ENCODE measurements at regions not wholly inside any gene's neighbourhood (a gene's known extent, or its start where the extent isn't known, plus 50 kb on each side); places are given as distances from the start of the nearest gene placed in this dataset.

DNA sequence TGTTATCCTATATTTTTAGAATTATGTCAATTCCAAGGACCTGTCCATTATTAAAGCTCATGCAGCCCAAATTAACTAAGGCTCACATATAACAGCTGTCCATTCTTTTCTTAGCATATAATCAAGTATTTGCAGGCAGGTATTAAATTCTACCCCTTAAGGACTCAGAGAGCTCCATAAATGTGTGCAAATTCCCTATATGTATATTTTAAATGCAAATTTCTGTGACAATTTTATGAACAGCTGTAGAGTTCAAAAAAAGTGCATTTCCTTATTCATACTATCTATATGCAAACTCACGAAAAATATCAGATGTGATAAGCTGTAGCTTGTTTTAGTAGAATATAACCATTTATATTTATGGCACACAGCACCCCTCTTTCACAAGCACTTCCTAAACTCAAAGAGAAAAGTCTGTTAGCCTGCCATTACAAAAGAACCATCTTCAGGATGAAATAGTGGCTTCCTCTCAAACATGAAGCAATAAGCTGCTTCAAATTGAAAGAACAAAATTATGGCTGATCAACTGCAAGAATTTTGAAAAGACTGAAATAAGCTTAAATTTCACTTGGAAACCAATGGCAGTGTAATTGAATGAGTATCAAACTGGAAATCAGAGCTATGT is 155.0 kb upstream of the REG3G start (continued):
- TF ChIP-seq, protein P1, sequence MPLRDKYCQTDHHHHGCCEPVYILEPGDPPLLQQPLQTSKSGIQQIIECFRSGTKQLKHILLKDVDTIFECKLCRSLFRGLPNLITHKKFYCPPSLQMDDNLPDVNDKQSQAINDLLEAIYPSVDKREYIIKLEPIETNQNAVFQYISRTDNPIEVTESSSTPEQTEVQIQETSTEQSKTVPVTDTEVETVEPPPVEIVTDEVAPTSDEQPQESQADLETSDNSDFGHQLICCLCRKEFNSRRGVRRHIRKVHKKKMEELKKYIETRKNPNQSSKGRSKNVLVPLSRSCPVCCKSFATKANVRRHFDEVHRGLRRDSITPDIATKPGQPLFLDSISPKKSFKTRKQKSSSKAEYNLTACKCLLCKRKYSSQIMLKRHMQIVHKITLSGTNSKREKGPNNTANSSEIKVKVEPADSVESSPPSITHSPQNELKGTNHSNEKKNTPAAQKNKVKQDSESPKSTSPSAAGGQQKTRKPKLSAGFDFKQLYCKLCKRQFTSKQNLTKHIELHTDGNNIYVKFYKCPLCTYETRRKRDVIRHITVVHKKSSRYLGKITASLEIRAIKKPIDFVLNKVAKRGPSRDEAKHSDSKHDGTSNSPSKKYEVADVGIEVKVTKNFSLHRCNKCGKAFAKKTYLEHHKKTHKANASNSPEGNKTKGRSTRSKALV (CRISPR knock-in tag; IDR thresholded peaks at IDR 0.05) = no peak
- TF ChIP-seq MZF1 (CRISPR knock-in tag; IDR thresholded peaks at IDR 0.05; ENCODE audit: borderline replicate concordance) (no peak), SRSF1 (optimal IDR thresholded peaks at IDR 0.05; ENCODE audit: low read depth, low read length) (no peak)

DNA sequence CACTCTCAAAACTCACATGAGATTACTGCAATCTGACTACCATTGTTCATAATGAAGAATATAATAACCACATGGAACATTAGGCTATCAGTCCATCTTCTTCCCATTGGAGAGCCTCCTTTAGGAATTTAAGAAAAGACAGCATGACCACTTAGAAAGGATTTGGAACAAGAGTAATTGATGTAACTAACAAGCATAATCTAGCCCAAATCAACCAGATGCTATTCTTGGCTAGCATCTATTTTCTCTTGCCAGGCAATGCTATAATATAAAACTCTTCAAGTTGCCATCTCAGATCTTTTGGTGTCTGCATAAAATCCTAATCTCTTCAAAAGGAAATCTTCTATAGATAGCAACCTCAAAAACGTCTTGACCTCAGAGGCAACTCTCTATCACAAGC is 152.0 kb upstream of the REG3G start:
- FAIRE-seq (no peak), ATAC-seq (no peak), DNase-seq (ENCODE audit: low spot score) (no peak)
- H4K20me1 ChIP-seq (ENCODE audit: insufficient read depth, low read length) = no peaks in the 10 kb centered on the region
- no peaks in the 10 kb centered on the region for H3K27me3 ChIP-seq (ENCODE audit: control insufficient read depth in 1 of 2, insufficient read depth in 2 of 2, low read length in 2 of 2)
- H3K9me3 ChIP-seq (ENCODE audit: low read length) = no peaks in the 10 kb centered on the region
- H2AFZ ChIP-seq (ENCODE audit: low read length) = no peak overlapping the region
- BruUV-seq (replicated peaks) = no TSS peak
- no peaks in the 10 kb centered on the region for H3K36me3 ChIP-seq (replicated peaks in 1 of 2; ENCODE audit: control insufficient read depth in 1 of 2, insufficient read depth in 2 of 2, low read length in 2 of 2)
- intact Hi-C loops (cut with micrococcal nuclease; ENCODE audit: unreplicated experiment) = no loop called here
- no peak overlapping the region for H3K9ac ChIP-seq (ENCODE audit: insufficient read depth, low read depth, low read length)
- ChIA-PET CTCF (ENCODE audit: low intra/inter-chr PET ratio, low total read pairs) (no interaction called here), POLR2A (no interaction called here)
- in situ Hi-C loops (cut with HindIII; ENCODE audit: extremely low pct_ligation_motif_present, low pct_unique_long_range_greater_than_20kb) = loop anchor here (25.0 kb wide), 1 partner anchor 1911 kb away; no protein-coding TSS in a partner anchor
- no peak overlapping the region for H3K4me3 ChIP-seq (replicated peaks in 1 of 3; ENCODE audit: insufficient read depth in 1 of 3, low read depth in 2 of 3, low read length in 3 of 3)
- TF ChIP-seq ZNF670 (CRISPR knock-in tag; IDR thresholded peaks at IDR 0.05; ENCODE audit: borderline replicate concordance) (no peak), ZNF207 (IDR thresholded peaks at IDR 0.05; ENCODE audit: borderline replicate concordance) (no peak), MYC (CRISPR knock-in tag; IDR thresholded peaks at IDR 0.05; ENCODE audit: borderline replicate concordance) (no peak), ZNF619 (CRISPR knock-in tag; IDR thresholded peaks at IDR 0.05) (no peak), ZNF749 (CRISPR knock-in tag; IDR thresholded peaks at IDR 0.05; ENCODE audit: borderline replicate concordance) (no peak), ZNF550 (CRISPR knock-in tag; IDR thresholded peaks at IDR 0.05; ENCODE audit: borderline replicate concordance) (no peak), ZNF629 (CRISPR knock-in tag; conservative IDR thresholded peaks at IDR 0.05) (no peak), HOXD1 (CRISPR knock-in tag; IDR thresholded peaks at IDR 0.05) (no peak), ZNF317 (CRISPR knock-in tag; IDR thresholded peaks at IDR 0.05) (no peak), MTF2 (CRISPR knock-in tag; IDR thresholded peaks at IDR 0.05; ENCODE audit: borderline replicate concordance) (no peak), ZNF333 (CRISPR knock-in tag; IDR thresholded peaks at IDR 0.05; ENCODE audit: borderline replicate concordance) (no peak), NR2F6 (IDR thresholded peaks at IDR 0.05) (no peak), NR2F6 (CRISPR knock-in tag; IDR thresholded peaks at IDR 0.05) (no peak)
- TF ChIP-seq, protein P2, sequence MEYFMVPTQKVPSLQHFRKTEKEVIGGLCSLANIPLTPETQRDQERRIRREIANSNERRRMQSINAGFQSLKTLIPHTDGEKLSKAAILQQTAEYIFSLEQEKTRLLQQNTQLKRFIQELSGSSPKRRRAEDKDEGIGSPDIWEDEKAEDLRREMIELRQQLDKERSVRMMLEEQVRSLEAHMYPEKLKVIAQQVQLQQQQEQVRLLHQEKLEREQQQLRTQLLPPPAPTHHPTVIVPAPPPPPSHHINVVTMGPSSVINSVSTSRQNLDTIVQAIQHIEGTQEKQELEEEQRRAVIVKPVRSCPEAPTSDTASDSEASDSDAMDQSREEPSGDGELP (IDR thresholded peaks at IDR 0.05; ENCODE audit: borderline replicate concordance, low read depth) = no peak
- TF ChIP-seq, protein P3, sequence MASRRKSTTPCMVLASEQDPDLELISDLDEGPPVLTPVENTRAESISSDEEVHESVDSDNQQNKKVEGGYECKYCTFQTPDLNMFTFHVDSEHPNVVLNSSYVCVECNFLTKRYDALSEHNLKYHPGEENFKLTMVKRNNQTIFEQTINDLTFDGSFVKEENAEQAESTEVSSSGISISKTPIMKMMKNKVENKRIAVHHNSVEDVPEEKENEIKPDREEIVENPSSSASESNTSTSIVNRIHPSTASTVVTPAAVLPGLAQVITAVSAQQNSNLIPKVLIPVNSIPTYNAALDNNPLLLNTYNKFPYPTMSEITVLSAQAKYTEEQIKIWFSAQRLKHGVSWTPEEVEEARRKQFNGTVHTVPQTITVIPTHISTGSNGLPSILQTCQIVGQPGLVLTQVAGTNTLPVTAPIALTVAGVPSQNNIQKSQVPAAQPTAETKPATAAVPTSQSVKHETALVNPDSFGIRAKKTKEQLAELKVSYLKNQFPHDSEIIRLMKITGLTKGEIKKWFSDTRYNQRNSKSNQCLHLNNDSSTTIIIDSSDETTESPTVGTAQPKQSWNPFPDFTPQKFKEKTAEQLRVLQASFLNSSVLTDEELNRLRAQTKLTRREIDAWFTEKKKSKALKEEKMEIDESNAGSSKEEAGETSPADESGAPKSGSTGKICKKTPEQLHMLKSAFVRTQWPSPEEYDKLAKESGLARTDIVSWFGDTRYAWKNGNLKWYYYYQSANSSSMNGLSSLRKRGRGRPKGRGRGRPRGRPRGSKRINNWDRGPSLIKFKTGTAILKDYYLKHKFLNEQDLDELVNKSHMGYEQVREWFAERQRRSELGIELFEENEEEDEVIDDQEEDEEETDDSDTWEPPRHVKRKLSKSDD (CRISPR knock-in tag; IDR thresholded peaks at IDR 0.05; ENCODE audit: low read depth) = no peak
- TF ChIP-seq, protein P4, sequence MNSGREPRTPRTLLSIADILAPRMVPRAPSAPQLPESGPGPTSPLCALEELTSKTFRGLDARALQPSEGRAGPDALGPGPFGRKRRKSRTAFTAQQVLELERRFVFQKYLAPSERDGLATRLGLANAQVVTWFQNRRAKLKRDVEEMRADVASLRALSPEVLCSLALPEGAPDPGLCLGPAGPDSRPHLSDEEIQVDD (CRISPR knock-in tag; IDR thresholded peaks at IDR 0.05; ENCODE audit: borderline replicate concordance) = no peak
- H3K79me2 ChIP-seq (ENCODE audit: insufficient read depth, low read length) = no peaks in the 10 kb centered on the region
- H3K4me2 ChIP-seq (ENCODE audit: low read depth, low read length) = no peak overlapping the region
- WGBS (ENCODE audit: low lambda C conversion rate) = 0% methylated on average over 1 of the region's 1 CpG
- H3K27ac ChIP-seq (ENCODE audit: extremely low read length, insufficient read depth, low read length) = no peak overlapping the region
- H3K4me1 ChIP-seq (ENCODE audit: insufficient read depth, low read length) = no peaks in the 10 kb centered on the region

Data from HepG2 (cell line).